K562 (cell line): ENCODE measurements at regions not wholly inside any gene's neighbourhood (a gene's known extent, or its start where the extent isn't known, plus 50 kb on each side); places are given as distances from the start of the nearest gene placed in this dataset.

Source experiments
- ATAC-seq: fragments of 200-7000 bp; cut with Tn5 transposase; 3 replicates; pipeline ENCODE4 v1.9.1; 2020; ENCODE audit warnings: moderate library complexity
- BruUV-seq: library from RNA; stranded (reverse); fragments of 400-500 nt; replicated peaks from 2 replicates; lab custom pipeline; 2021; lab: Mats Ljungman, UMichigan
- CTCF ChIA-PET: fragments of 300-600 bp; formaldehyde crosslinking; extraction: SDS; loops from one replicate; lab custom pipeline; 2021; ENCODE audit warnings: low intra/inter-chr PET ratio; lab: Yijun Ruan, JAX
- POLR2A ChIA-PET: fragments of 300-600, 350-650 bp; sonication (Branson Sonifier 250); formaldehyde crosslinking; extraction: SDS; loops from one replicate; lab custom pipeline; 2021; ENCODE audit warnings: antibody characterized with exemption, inconsistent platforms; lab: Yijun Ruan, JAX
- DNase-seq, 4 experiments: peaks; one replicate each; pipeline versions ENCODE4 v3.0.0 to v3.0.0-alpha.2; 2011 to 2018; ENCODE audit warnings: low spot score in 3 of 4, mixed read lengths in 3 of 4; ENCODE audit errors: extremely low read depth in 1 of 4
- FAIRE-seq: peaks from 2 replicates; lab custom pipeline; 2011; peaks lifted over from hg19 to GRCh38; lab: Jason Lieb, UNC
- H2AFZ ChIP-seq: 2 replicates; pipeline ENCODE4 v1.6.0; 2011; ENCODE audit warnings: low read depth, low read length, control low read depth, inconsistent platforms
- H3K27ac ChIP-seq: fragments of 200-600 bp; 3 replicates; pipeline ENCODE4 v1.8.0; 2011; ENCODE audit warnings: low read depth, mild to moderate bottlenecking, control low read depth, inconsistent platforms, low read length, moderate library complexity, mixed read lengths; ENCODE audit errors: extremely low read depth
- H3K27me3 ChIP-seq, 2 experiments: fragments of 300-600 bp in 1 of 2; 2 replicates in 1 of 2; 3 replicates in 1 of 2; pipeline versions ENCODE4 v1.6.0 to v1.8.0; 2011; ENCODE audit warnings: inconsistent platforms in 2 of 2, low read length in 2 of 2, mild to moderate bottlenecking in 1 of 2, mixed read lengths in 1 of 2, moderate library complexity in 1 of 2; ENCODE audit not compliant: control insufficient read depth in 2 of 2, insufficient read depth in 2 of 2
- H3K36me3 ChIP-seq: fragments of 300-600 bp; 3 replicates; pipeline ENCODE4 v1.8.0; 2011; ENCODE audit warnings: mild to moderate bottlenecking, low read length, inconsistent platforms; ENCODE audit not compliant: control insufficient read depth, insufficient read depth
- H3K4me1 ChIP-seq, 2 experiments: fragments of 200-600 bp in 1 of 2; replicated peaks in 1 of 2; 2 replicates in 1 of 2; 3 replicates in 1 of 2; pipeline versions ENCODE4 v1.5.1 to v1.8.0; 2011; ENCODE audit warnings: inconsistent platforms in 2 of 2, low read length in 2 of 2, mild to moderate bottlenecking in 1 of 2, mixed read lengths in 1 of 2, moderate library complexity in 1 of 2; ENCODE audit not compliant: control insufficient read depth in 2 of 2, insufficient read depth in 2 of 2
- H3K4me2 ChIP-seq: 2 replicates; pipeline ENCODE4 v1.6.1; 2011; ENCODE audit warnings: low read length, control low read depth, inconsistent platforms, mixed read lengths; ENCODE audit not compliant: insufficient read depth
- H3K4me3 ChIP-seq: fragments of 200-600 bp; sonication (generic), shearing (Covaris generic); 2 replicates; pipeline ENCODE4 v1.5.1; 2016; ENCODE audit warnings: control low read depth, inconsistent platforms
- H3K79me2 ChIP-seq: fragments of 200-600 bp; 3 replicates; pipeline ENCODE4 v1.8.0; 2011; ENCODE audit warnings: low read length, inconsistent platforms; ENCODE audit not compliant: control insufficient read depth, insufficient read depth
- H3K9ac ChIP-seq, 2 experiments: 2 replicates each; pipeline versions ENCODE4 v1.6.0 to v1.6.1; 2011; ENCODE audit warnings: low read depth in 2 of 2, low read length in 2 of 2, control low read depth in 1 of 2, inconsistent platforms in 1 of 2, mild to moderate bottlenecking in 1 of 2, mixed read lengths in 1 of 2; ENCODE audit not compliant: insufficient read depth in 1 of 2
- H3K9me1 ChIP-seq: one replicate; pipeline ENCODE4 v1.6.0; 2011; ENCODE audit warnings: inconsistent platforms, mild to moderate bottlenecking, low read length, moderate library complexity; ENCODE audit not compliant: control insufficient read depth, insufficient read depth
- H3K9me3 ChIP-seq: replicated peaks from 2 replicates; pipeline ENCODE4 v1.5.1; 2011; ENCODE audit warnings: low read depth, low read length, inconsistent platforms; ENCODE audit not compliant: control insufficient read depth, insufficient read depth
- H4K20me1 ChIP-seq: replicated peaks from 2 replicates; pipeline ENCODE4 v1.6.1; 2011; ENCODE audit warnings: low read length, inconsistent platforms, mixed read lengths; ENCODE audit not compliant: control insufficient read depth, insufficient read depth
- CBX1 ChIP-seq: sonication (generic); IDR thresholded peaks from 2 replicates; pipeline ENCODE4 v1.6.1; 2016; ENCODE audit warnings: antibody characterized with exemption, low read depth, mild to moderate bottlenecking
- HDAC8 ChIP-seq: fragments of 450-650 bp; IDR thresholded peaks from 2 replicates; pipeline ENCODE4 v1.6.1; 2016; ENCODE audit warnings: mild to moderate bottlenecking, missing genetic modification characterization, moderate library complexity, missing compliant biosample characterization
- KLF1 ChIP-seq: fragments of 450-650 bp; IDR thresholded peaks from 2 replicates; pipeline ENCODE4 v1.6.1; 2016; ENCODE audit warnings: missing genetic modification characterization, missing compliant biosample characterization
- MYC ChIP-seq, 2 experiments: fragments of 250-450 bp in 1 of 2; sonication (Bioruptor Pico) in 1 of 2; IDR thresholded peaks; 2 replicates each; pipeline versions ENCODE4 v1.5.1 to v1.6.1; 2012 to 2021; ENCODE audit warnings: low read depth in 2 of 2, borderline replicate concordance in 1 of 2, improper control_type of control experiment in 1 of 2, low read length in 1 of 2, mild to moderate bottlenecking in 1 of 2, moderate library complexity in 1 of 2
- NFE2L1 ChIP-seq: fragments of 450-650 bp; IDR thresholded peaks from 2 replicates; pipeline ENCODE4 v1.6.1; 2016; ENCODE audit warnings: missing genetic modification characterization, low read depth, mild to moderate bottlenecking, missing compliant biosample characterization, moderate library complexity, borderline replicate concordance
- NONO ChIP-seq, 2 experiments: fragments of 200-400 bp in 1 of 2; fragments of 450-650 bp in 1 of 2; formaldehyde crosslinking in 1 of 2; IDR thresholded peaks; 2 replicates each; pipeline ENCODE4 v1.6.1; 2017; ENCODE audit warnings: low read depth in 2 of 2, mild to moderate bottlenecking in 2 of 2, moderate library complexity in 2 of 2, low read length in 1 of 2
- NR2F6 ChIP-seq: fragments of 450-650 bp; formaldehyde crosslinking; IDR thresholded peaks from 2 replicates; pipeline ENCODE4 v1.4.0; 2020; ENCODE audit warnings: mild to moderate bottlenecking
- RCOR1 ChIP-seq, 2 experiments: IDR thresholded peaks; 2 replicates each; pipeline ENCODE4 v1.6.1; 2012; ENCODE audit warnings: low read depth in 2 of 2, low read length in 2 of 2, borderline replicate concordance in 1 of 2, improper control_type of control experiment in 1 of 2
- STAG1 ChIP-seq: sonication (generic); formaldehyde crosslinking; IDR thresholded peaks from 2 replicates; pipeline ENCODE4 v1.5.0; 2020; ENCODE audit warnings: missing genetic modification reagents, borderline replicate concordance
- TAF15 ChIP-seq: fragments of 200-400 bp; formaldehyde crosslinking; IDR thresholded peaks from 2 replicates; pipeline ENCODE4 v1.6.1; 2017; ENCODE audit warnings: mild to moderate bottlenecking, low read depth, low read length, moderate library complexity
- ZNF165 ChIP-seq: fragments of 250-450 bp; sonication (Bioruptor Pico); IDR thresholded peaks from 2 replicates; pipeline ENCODE4 v1.4.0; 2020; ENCODE audit warnings: borderline replicate concordance
- ZNF584 ChIP-seq: fragments of 200-800 bp; sonication (Bioruptor generic); IDR thresholded peaks from 2 replicates; pipeline ENCODE4 v1.6.1; 2016; ENCODE audit warnings: low read depth, mild to moderate bottlenecking, missing genetic modification characterization, missing compliant biosample characterization
- WGBS: fragments of 100-300 bp; shearing (Covaris generic); methylation state at CpG from one replicate; pipeline ENCODE4 v1.1.6; 2016; ENCODE audit warnings: low coverage, mixed read lengths; ENCODE audit not compliant: insufficient coverage; ENCODE audit errors: missing lambda C conversion rate; 5-methylcytosine and 5-hydroxymethylcytosine counted together
- in situ Hi-C: fragments of 300-500 bp; cut with MboI; formaldehyde crosslinking; loops from 4 replicates; pipeline ENCODE4 v1.15.0; 2018; ENCODE audit warnings: inconsistent platforms, mixed read lengths
- intact Hi-C: fragments of 100-400 bp; cut with micrococcal nuclease; formaldehyde crosslinking; loops from 2 replicates; pipeline ENCODE4 v1.14.2; 2022
- TF ChIP-seq, protein P1 (sequence below): sonication (generic); formaldehyde crosslinking; IDR thresholded peaks from 2 replicates; pipeline ENCODE4 v1.5.0; 2020; ENCODE audit warnings: missing genetic modification reagents
- TF ChIP-seq, protein P2 (sequence below): fragments of 250-450 bp; sonication (Bioruptor Pico); IDR thresholded peaks from 2 replicates; pipeline ENCODE4 v1.8.0; 2022; ENCODE audit warnings: inconsistent platforms

DNA sequence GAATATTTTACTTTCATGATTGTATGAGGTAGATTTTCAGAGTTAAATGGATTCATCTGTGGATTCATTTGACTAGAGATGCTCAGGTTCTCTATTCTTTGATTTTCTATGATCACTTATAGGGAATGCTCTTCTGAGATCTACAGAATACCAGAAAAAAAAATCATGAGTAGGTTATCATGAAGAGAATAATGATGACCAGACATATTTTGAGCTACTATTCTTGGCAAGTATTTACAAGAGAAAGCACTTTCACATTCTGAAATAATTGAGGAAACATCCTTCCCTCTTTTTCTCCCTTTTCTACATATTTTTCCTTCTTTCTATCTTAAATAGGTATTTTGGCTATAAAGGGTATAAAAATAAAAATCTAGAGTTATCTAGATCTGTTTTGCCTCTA lies 543.0 kb upstream of the TUSC1 start (continued):
- TF ChIP-seq, protein P1, sequence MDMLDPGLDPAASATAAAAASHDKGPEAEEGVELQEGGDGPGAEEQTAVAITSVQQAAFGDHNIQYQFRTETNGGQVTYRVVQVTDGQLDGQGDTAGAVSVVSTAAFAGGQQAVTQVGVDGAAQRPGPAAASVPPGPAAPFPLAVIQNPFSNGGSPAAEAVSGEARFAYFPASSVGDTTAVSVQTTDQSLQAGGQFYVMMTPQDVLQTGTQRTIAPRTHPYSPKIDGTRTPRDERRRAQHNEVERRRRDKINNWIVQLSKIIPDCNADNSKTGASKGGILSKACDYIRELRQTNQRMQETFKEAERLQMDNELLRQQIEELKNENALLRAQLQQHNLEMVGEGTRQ (CRISPR knock-in tag): no peak
- TF ChIP-seq, all 486 proteins: peak for 0

DNA sequence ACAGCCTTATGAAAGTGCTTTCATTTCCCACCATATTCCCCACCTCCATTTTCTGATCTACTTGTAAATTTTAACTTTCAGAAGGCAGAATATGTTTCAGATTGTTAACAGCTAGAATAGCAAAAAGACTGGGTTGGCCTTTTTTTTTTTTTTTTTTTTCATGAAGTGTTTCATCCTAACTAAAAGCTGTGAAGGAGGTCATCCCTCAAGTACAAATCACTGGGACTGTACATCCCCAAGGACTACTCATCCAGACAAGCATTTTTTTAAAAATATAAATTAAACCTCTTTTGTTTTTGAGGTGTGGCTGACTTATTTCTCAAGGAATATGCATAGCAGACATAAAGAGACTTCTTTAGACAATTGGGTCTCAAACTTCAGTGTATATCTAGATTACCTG lies 542.1 kb upstream of the TUSC1 start:
- no TSS peak for BruUV-seq

DNA sequence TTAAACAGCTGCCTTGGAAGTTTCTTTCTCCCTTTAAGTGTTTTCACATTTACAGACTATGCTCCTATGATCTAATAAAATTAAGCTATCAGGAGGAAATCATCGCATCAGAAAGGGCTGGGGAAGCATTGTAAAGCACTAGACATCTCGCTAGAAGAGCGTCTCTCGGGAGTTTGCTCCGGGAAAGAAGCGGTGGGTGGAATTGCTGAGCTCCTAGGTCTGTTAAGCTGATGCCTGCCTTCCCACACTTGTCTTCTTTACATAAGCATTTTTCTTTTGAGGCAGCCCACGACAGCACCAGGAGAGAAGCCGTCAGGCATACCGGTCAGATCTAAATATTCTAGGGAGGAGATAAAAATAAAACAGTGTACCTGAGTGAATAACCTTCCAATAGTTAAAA lies 541.7 kb upstream of the TUSC1 start:
- in situ Hi-C loops: no loop called here
- TF ChIP-seq RCOR1 (IDR thresholded peaks at IDR 0.05; ENCODE audit: borderline replicate concordance in 1 of 2, low read depth in 2 of 2, low read length in 2 of 2) (no peak), TAF15 (no peak), HDAC8 (tag) (no peak), ZNF165 (CRISPR knock-in tag) (no peak), CBX1 (no peak), NFE2L1 (tag) (no peak), MYC (IDR thresholded peaks at IDR 0.05; ENCODE audit: low read depth, low read length) (no peak), MYC (CRISPR knock-in tag; IDR thresholded peaks at IDR 0.05; ENCODE audit: borderline replicate concordance, low read depth) (no peak), NR2F6 (CRISPR knock-in tag) (no peak), STAG1 (CRISPR knock-in tag) (no peak)
- TF ChIP-seq, protein P2, sequence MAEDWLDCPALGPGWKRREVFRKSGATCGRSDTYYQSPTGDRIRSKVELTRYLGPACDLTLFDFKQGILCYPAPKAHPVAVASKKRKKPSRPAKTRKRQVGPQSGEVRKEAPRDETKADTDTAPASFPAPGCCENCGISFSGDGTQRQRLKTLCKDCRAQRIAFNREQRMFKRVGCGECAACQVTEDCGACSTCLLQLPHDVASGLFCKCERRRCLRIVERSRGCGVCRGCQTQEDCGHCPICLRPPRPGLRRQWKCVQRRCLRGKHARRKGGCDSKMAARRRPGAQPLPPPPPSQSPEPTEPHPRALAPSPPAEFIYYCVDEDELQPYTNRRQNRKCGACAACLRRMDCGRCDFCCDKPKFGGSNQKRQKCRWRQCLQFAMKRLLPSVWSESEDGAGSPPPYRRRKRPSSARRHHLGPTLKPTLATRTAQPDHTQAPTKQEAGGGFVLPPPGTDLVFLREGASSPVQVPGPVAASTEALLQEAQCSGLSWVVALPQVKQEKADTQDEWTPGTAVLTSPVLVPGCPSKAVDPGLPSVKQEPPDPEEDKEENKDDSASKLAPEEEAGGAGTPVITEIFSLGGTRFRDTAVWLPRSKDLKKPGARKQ (CRISPR knock-in tag): no peak

More for the DNA sequence above, 542.1 kb upstream of the TUSC1 start:
- Histone ChIP-seq H3K79me2 (no peaks in the 10 kb centered on the region), H3K27ac (no peak overlapping the region), H3K27me3 (no peaks in the 10 kb centered on the region), H3K36me3 (no peaks in the 10 kb centered on the region), H3K9me3 (no peaks in the 10 kb centered on the region), H3K4me2 (no peak overlapping the region), H3K9ac (no peak overlapping the region), H4K20me1 (no peaks in the 10 kb centered on the region), H3K9me1 (no peaks in the 10 kb centered on the region), H2AFZ (no peak overlapping the region), H3K4me1 (no peaks in the 10 kb centered on the region), H3K4me3 (no peak overlapping the region)
- POLR2A ChIA-PET: no interaction called here
- no peak for ATAC-seq
- in situ Hi-C loops: no loop called here
- intact Hi-C loops: no loop called here
- DNase-seq: no peak
- no peak for FAIRE-seq
- CTCF ChIA-PET: no interaction called here
- no peak for TF ChIP-seq KLF1 (tag)
- TF ChIP-seq NONO (IDR thresholded peaks at IDR 0.05; ENCODE audit: low read depth in 2 of 2, low read length in 1 of 2): no peak
- no peak for TF ChIP-seq ZNF584 (CRISPR knock-in tag)

More for the DNA sequence above, 541.7 kb upstream of the TUSC1 start:
- intact Hi-C loops: no loop called here
- DNase-seq (no peak), ATAC-seq (no peak), FAIRE-seq (no peak)
- no peak overlapping the region for H3K9ac ChIP-seq
- BruUV-seq: no TSS peak
- no peaks in the 10 kb centered on the region for H3K27me3 ChIP-seq
- H3K9me3 ChIP-seq: no peaks in the 10 kb centered on the region
- H4K20me1 ChIP-seq: no peaks in the 10 kb centered on the region
- no peaks in the 10 kb centered on the region for H3K79me2 ChIP-seq
- no peaks in the 10 kb centered on the region for H3K9me1 ChIP-seq
- no peak overlapping the region for H3K27ac ChIP-seq
- ChIA-PET CTCF (no interaction called here), POLR2A (no interaction called here)
- H3K4me1 ChIP-seq: no peaks in the 10 kb centered on the region
- no peak overlapping the region for H3K4me2 ChIP-seq
- WGBS: no CpG with 5 or more reads among the region's 9 CpGs
- H2AFZ ChIP-seq: no peak overlapping the region
- no peak overlapping the region for H3K4me3 ChIP-seq
- H3K36me3 ChIP-seq: no peaks in the 10 kb centered on the region
